ENCODE measurements at regions not wholly inside any gene's neighbourhood (a gene's known extent, or its start where the extent isn't known, plus 50 kb on each side); places are given as distances from the start of the nearest gene placed in this dataset.

GRCh38 chr11:92384358-92384757 lies 159.7 kb downstream of the FAT3 start:
- no peaks in the 10 kb centered on the region for H3K36me3 Mint-ChIP-seq (ENCODE audit: low read depth)

GRCh38 chr11:92384802-92385201 lies 160.2 kb downstream of the FAT3 start:
- H3K4me3 Mint-ChIP-seq: no peak overlapping the region
- no peaks in the 10 kb centered on the region for H3K4me1 Mint-ChIP-seq (ENCODE audit: low read depth)
- H3K27me3 Mint-ChIP-seq (ENCODE audit: low read depth): no peaks in the 10 kb centered on the region
- H3K9me3 Mint-ChIP-seq: no peaks in the 10 kb centered on the region
- H3K36me3 Mint-ChIP-seq (ENCODE audit: low read depth): no peaks in the 10 kb centered on the region
- H3K27ac Mint-ChIP-seq: no peak overlapping the region

More at GRCh38 chr11:92384358-92384757, 159.7 kb downstream of the FAT3 start:
- Mint-ChIP-seq H3K27me3 (ENCODE audit: low read depth) (no peaks in the 10 kb centered on the region), H3K4me3 (no peak overlapping the region), H3K4me1 (ENCODE audit: low read depth) (no peaks in the 10 kb centered on the region), H3K27ac (no peak overlapping the region), H3K9me3 (no peaks in the 10 kb centered on the region)

GRCh38 chr11:92386577-92386976 lies 162.0 kb downstream of the FAT3 start:
- H3K4me3 Mint-ChIP-seq: no peak overlapping the region
- H3K27me3 Mint-ChIP-seq (ENCODE audit: low read depth): no peaks in the 10 kb centered on the region
- H3K36me3 Mint-ChIP-seq (ENCODE audit: low read depth): no peaks in the 10 kb centered on the region
- no peaks in the 10 kb centered on the region for H3K9me3 Mint-ChIP-seq
- H3K4me1 Mint-ChIP-seq (ENCODE audit: low read depth): no peaks in the 10 kb centered on the region
- no peak overlapping the region for H3K27ac Mint-ChIP-seq

- Mint-ChIP-seq H3K36me3 (ENCODE audit: low read depth) (no peaks in the 10 kb centered on the region), H3K4me3 (no peak overlapping the region), H3K27me3 (ENCODE audit: low read depth) (no peaks in the 10 kb centered on the region), H3K4me1 (ENCODE audit: low read depth) (no peaks in the 10 kb centered on the region), H3K9me3 (no peaks in the 10 kb centered on the region), H3K27ac (no peak overlapping the region)
Measured at GRCh38 chr11:92387859-92388258, 163.2 kb downstream of the FAT3 start.

GRCh38 chr11:92388380-92388779 lies 163.8 kb downstream of the FAT3 start:
- Mint-ChIP-seq H3K9me3 (no peaks in the 10 kb centered on the region), H3K4me3 (no peak overlapping the region), H3K27ac (no peak overlapping the region), H3K4me1 (ENCODE audit: low read depth) (no peaks in the 10 kb centered on the region), H3K36me3 (ENCODE audit: low read depth) (no peaks in the 10 kb centered on the region), H3K27me3 (ENCODE audit: low read depth) (no peaks in the 10 kb centered on the region)

GRCh38 chr11:92390783-92391182 lies 166.2 kb downstream of the FAT3 start:
- Mint-ChIP-seq H3K9me3 (no peaks in the 10 kb centered on the region), H3K27me3 (ENCODE audit: low read depth) (no peaks in the 10 kb centered on the region), H3K36me3 (ENCODE audit: low read depth) (no peaks in the 10 kb centered on the region), H3K4me3 (no peak overlapping the region), H3K27ac (no peak overlapping the region), H3K4me1 (ENCODE audit: low read depth) (no peaks in the 10 kb centered on the region)

GRCh38 chr11:92391364-92391763 lies 166.7 kb downstream of the FAT3 start:
- no peaks in the 10 kb centered on the region for H3K9me3 Mint-ChIP-seq
- no peaks in the 10 kb centered on the region for H3K36me3 Mint-ChIP-seq (ENCODE audit: low read depth)
- H3K27me3 Mint-ChIP-seq (ENCODE audit: low read depth): no peaks in the 10 kb centered on the region
- no peak overlapping the region for H3K27ac Mint-ChIP-seq
- no peak overlapping the region for H3K4me3 Mint-ChIP-seq
- no peaks in the 10 kb centered on the region for H3K4me1 Mint-ChIP-seq (ENCODE audit: low read depth)

- Mint-ChIP-seq H3K36me3 (ENCODE audit: low read depth) (no peaks in the 10 kb centered on the region), H3K4me1 (ENCODE audit: low read depth) (no peaks in the 10 kb centered on the region), H3K9me3 (no peaks in the 10 kb centered on the region), H3K27ac (no peak overlapping the region), H3K4me3 (no peak overlapping the region), H3K27me3 (ENCODE audit: low read depth) (no peaks in the 10 kb centered on the region)
Measured at GRCh38 chr11:92391808-92392207, 167.2 kb downstream of the FAT3 start.

- Mint-ChIP-seq H3K4me3 (no peak overlapping the region), H3K27me3 (ENCODE audit: low read depth) (no peaks in the 10 kb centered on the region), H3K4me1 (ENCODE audit: low read depth) (no peaks in the 10 kb centered on the region), H3K36me3 (ENCODE audit: low read depth) (no peaks in the 10 kb centered on the region), H3K27ac (no peak overlapping the region), H3K9me3 (no peaks in the 10 kb centered on the region)
Measured at GRCh38 chr11:92393218-92393617, 168.6 kb downstream of the FAT3 start.

GRCh38 chr11:92396133-92396532 lies 171.5 kb downstream of the FAT3 start:
- Mint-ChIP-seq H3K4me1 (ENCODE audit: low read depth) (no peaks in the 10 kb centered on the region), H3K27ac (no peak overlapping the region), H3K4me3 (no peak overlapping the region), H3K27me3 (ENCODE audit: low read depth) (no peaks in the 10 kb centered on the region), H3K9me3 (no peaks in the 10 kb centered on the region), H3K36me3 (ENCODE audit: low read depth) (no peaks in the 10 kb centered on the region)

- Mint-ChIP-seq H3K4me3 (no peak overlapping the region), H3K27ac (no peak overlapping the region), H3K9me3 (no peaks in the 10 kb centered on the region), H3K36me3 (ENCODE audit: low read depth) (no peaks in the 10 kb centered on the region), H3K27me3 (ENCODE audit: low read depth) (no peaks in the 10 kb centered on the region), H3K4me1 (ENCODE audit: low read depth) (no peaks in the 10 kb centered on the region)
Measured at GRCh38 chr11:92397221-92397755, 172.7 kb downstream of the FAT3 start.

GRCh38 chr11:92399705-92400104 lies 175.1 kb downstream of the FAT3 start:
- H3K27ac Mint-ChIP-seq: no peak overlapping the region

GRCh38 chr11:92401520-92401919 lies 176.9 kb downstream of the FAT3 start:
- H3K9me3 Mint-ChIP-seq: no peaks in the 10 kb centered on the region
- H3K36me3 Mint-ChIP-seq (ENCODE audit: low read depth): no peaks in the 10 kb centered on the region
- H3K27ac Mint-ChIP-seq: no peak overlapping the region

More at GRCh38 chr11:92399705-92400104, 175.1 kb downstream of the FAT3 start:
- Mint-ChIP-seq H3K4me1 (ENCODE audit: low read depth) (no peaks in the 10 kb centered on the region), H3K27me3 (ENCODE audit: low read depth) (no peaks in the 10 kb centered on the region), H3K36me3 (ENCODE audit: low read depth) (no peaks in the 10 kb centered on the region), H3K9me3 (no peaks in the 10 kb centered on the region), H3K4me3 (no peak overlapping the region)

GRCh38 chr11:92406472-92406871 lies 181.9 kb downstream of the FAT3 start:
- no peaks in the 10 kb centered on the region for H3K36me3 Mint-ChIP-seq (ENCODE audit: low read depth)
- H3K4me3 Mint-ChIP-seq: no peak overlapping the region
- no peaks in the 10 kb centered on the region for H3K4me1 Mint-ChIP-seq (ENCODE audit: low read depth)
- no peak overlapping the region for H3K27ac Mint-ChIP-seq
- no peaks in the 10 kb centered on the region for H3K9me3 Mint-ChIP-seq
- H3K27me3 Mint-ChIP-seq (ENCODE audit: low read depth): no peaks in the 10 kb centered on the region

More at GRCh38 chr11:92401520-92401919, 176.9 kb downstream of the FAT3 start:
- Mint-ChIP-seq H3K4me1 (ENCODE audit: low read depth) (no peaks in the 10 kb centered on the region), H3K27me3 (ENCODE audit: low read depth) (no peaks in the 10 kb centered on the region), H3K4me3 (no peak overlapping the region)

- H3K27me3 Mint-ChIP-seq (ENCODE audit: low read depth): no peaks in the 10 kb centered on the region
- H3K4me3 Mint-ChIP-seq: no peak overlapping the region
- no peak overlapping the region for H3K27ac Mint-ChIP-seq
- no peaks in the 10 kb centered on the region for H3K4me1 Mint-ChIP-seq (ENCODE audit: low read depth)
- H3K36me3 Mint-ChIP-seq (ENCODE audit: low read depth): no peaks in the 10 kb centered on the region
- H3K9me3 Mint-ChIP-seq: no peaks in the 10 kb centered on the region
Measured at GRCh38 chr11:92409355-92409754, 184.7 kb downstream of the FAT3 start.

GRCh38 chr11:92409956-92410355 lies 185.3 kb downstream of the FAT3 start:
- Mint-ChIP-seq H3K9me3 (no peaks in the 10 kb centered on the region), H3K4me3 (no peak overlapping the region), H3K27me3 (ENCODE audit: low read depth) (no peaks in the 10 kb centered on the region), H3K36me3 (ENCODE audit: low read depth) (no peaks in the 10 kb centered on the region), H3K4me1 (ENCODE audit: low read depth) (no peaks in the 10 kb centered on the region), H3K27ac (no peak overlapping the region)
